HUDEP-2 (cell line): ENCODE measurements at regions not wholly inside any gene's neighbourhood (a gene's known extent, or its start where the extent isn't known, plus 50 kb on each side); places are given as distances from the start of the nearest gene placed in this dataset.

Source experiments
- DNase-seq, 76 experiments: peaks; one replicate each; lab custom pipeline; 2025; ENCODE audit not compliant: unreplicated experiment in 76 of 76; lab: John Stamatoyannopoulos, UW

GRCh38 chr1:5367306-5367705 is 624.9 kb downstream of the NPHP4 start:
- DNase-seq = no peak

DNA sequence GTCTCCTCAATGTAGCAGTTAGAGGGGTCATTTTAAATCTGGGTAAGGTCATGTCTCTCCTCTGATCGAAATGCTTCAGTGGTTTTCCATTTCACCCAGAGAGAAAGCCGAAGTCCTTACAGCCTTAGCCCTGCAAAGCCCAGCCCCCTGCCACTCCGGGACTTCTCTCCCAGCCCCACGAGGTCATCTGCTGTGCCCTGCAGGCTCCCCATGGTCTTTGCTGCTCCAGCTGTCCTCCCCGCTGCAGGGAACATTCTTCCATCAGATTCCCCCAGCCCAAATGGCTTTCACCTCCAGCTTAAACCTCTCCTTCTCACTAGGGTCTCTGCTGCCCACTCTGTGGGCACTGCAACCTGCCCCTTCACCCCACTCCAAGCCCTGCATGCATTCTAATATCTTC is 626.5 kb downstream of the NPHP4 start:
- DNase-seq = no peak

DNA sequence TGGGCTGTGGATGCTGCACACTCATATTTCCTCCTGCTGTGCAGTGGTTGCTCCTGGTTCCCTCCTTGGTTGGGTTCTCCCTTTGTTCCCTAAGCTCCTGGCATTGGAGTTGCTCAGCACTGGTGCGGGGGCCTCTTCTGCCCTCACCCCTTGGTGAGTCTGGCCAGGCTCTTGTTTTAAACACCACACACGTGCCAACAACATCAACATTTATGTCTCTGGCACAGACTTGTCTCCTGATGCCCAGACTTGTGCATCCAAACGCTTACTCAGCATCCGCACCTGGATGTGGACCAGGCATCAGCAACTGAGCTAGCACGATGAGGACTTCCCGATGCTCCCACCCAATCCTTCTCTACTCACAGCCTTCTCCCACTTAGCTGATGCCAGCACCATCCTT is 627.6 kb downstream of the NPHP4 start:
- DNase-seq = no peak

DNA sequence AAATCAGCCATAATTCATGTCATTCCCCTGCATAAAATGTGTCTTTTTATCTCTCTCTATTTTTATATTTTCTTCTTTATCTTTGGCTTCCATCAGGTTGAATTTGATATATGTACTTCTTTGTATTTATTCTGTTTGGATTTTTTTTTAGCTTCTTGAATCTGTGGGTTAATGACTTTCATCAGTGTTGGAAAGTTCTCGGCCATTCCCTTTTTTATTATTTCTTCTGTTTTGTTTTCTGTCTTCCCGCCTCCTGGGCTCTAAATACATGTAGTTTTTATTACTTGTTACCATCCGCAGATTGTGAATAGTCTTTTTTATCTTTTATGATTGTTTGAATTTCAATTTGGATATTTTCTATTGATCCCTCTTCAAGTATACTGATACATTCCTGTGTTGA is 637.5 kb downstream of the NPHP4 start:
- no peak for DNase-seq

DNA sequence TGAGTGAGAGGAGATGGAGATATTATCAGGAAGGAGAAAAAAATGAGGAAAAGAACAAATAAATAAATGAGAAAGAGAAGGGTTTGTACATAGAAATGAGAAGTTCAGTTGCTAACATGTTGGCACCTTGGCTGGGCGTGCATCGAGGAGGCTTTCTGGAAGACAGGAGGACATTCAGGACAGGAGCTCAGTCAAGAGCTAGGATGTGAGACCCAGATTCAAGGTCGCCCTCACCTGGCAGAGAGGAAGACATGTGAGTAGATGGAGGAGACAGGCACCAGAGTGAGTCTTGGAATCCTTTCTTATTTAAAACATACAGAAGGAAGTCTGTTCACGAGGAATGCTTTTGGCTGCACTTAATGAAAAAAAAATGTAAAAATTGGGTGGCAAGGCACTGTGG is 640.9 kb downstream of the NPHP4 start:
- DNase-seq = no peak

DNA sequence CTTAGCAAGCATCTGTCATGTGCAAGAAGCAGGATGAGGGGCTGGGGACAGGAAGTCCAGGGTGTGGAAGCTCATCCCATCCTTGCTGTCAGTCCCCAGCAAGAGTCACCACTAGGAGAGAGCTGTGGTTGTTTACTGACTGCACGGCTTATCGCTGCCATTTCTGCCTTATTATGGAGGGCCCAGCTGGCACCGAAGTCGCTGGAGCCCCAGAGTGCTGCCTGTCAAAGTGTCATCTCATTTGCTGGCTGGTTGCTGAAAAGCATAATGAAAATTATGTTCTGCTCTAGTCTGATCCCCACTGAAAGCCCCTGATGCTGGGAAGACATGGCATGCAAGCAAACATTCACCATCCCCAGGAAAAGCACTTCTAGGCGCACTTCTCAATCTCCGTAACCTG is 642.7 kb downstream of the NPHP4 start:
- DNase-seq = no peak

DNA sequence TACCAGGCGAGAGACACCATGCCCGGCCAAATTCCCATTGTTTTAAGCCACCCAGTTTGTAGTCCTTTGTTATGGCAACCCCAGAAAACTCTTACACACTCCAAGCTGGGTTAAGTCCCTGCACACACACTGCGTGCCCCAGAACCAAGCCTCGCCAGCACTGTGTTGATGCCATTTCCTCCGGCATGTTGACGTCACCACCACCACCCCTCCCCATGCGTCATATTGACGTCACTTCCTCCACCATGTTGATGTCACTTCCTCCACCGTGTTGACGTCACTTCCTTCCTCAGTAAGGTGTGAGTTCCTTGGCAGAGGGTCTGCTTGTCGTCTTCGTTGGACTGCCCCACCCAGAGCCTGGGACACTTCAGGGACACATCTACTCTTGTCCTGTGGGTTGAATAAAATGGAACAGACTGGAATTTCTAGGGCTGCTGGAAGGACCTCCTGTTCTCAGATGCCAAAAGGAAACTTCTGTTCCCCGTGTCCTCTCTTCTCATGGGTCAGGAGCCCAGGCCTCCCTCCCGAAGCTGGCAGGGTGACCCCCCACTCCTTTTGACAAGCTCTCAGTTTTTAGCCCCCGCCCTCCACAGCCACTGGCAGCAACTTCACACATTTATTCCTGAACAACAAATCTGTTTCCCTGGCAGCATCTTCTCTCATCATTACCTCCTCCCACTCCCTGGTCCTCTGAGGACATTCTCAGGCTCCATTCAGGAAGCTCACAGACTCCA is 643.3 kb downstream of the NPHP4 start:
- no peak for DNase-seq

- DNase-seq = no peak
Observed at GRCh38 chr1:5347726-5348125, 644.5 kb downstream of the NPHP4 start.

DNA sequence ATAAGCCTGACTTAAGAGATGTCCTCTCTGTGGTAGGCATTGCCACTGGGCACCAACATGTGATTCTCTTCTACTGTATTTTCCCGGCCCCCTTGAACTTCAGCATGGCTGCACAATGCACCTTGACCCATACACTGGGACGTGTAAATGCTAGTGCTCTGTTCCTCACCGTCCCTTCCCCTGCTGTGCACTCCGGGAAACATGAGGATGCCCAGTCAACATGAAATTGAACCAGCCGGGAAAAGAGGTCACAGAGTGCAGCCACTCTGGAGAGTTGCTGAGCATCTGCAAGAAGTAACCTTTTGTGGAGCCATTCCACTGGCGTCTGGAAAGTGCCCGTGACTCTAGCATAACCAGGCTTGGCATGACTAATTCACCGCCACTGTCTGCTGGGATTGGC is 646.7 kb downstream of the NPHP4 start:
- no peak for DNase-seq

- no peak for DNase-seq
Observed at GRCh38 chr1:5343256-5344020, 648.8 kb downstream of the NPHP4 start.

GRCh38 chr1:5342830-5343229 is 649.4 kb downstream of the NPHP4 start:
- no peak for DNase-seq

- no peak for DNase-seq
Observed at GRCh38 chr1:5342172-5342571, 650.1 kb downstream of the NPHP4 start.

DNA sequence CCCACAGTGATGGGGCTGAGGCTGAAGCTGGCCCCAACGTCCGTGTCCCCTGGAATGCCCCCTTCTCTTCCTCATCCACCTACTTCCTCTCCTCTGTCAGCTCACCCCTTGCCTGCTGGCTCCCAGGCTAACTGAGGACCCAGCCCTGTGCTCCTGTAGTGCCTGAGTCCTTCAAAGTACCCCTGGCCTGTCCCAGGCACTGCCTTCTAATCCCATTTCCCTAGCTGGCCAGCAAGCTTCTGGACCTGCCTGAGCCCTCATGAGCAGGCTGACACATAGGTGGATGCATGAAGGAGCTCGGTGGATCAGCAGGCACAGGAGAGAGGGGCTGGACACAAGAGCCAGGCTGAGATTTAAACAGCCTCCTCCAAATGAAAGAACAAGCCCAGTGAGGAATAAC is 650.8 kb downstream of the NPHP4 start:
- DNase-seq = no peak

GRCh38 chr1:5340560-5341130 is 651.6 kb downstream of the NPHP4 start:
- no peak for DNase-seq

DNA sequence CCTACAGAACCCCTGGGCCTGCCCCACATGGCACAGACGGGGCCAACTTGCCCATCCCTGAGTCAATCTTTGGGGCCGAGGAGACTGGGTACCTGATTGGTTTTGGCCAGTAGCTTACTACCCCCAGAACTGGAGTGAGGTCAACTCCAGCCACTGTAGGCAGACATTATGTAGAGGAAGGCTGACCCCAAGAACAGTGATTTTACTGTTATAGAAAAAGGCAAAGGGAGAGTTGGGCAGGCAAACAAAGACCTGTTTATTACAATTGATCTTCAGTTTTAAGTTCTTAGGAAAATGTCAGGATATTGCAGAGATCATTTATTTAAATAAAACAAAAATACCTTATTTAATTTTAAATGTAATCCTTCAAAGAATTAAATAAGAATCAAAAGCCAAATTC is 653.8 kb downstream of the NPHP4 start:
- DNase-seq = no peak

GRCh38 chr1:5333291-5333690 is 658.9 kb downstream of the NPHP4 start:
- no peak for DNase-seq

- DNase-seq = no peak
Observed at GRCh38 chr1:5331101-5331500, 661.1 kb downstream of the NPHP4 start.

GRCh38 chr1:5329068-5329739 is 663.0 kb downstream of the NPHP4 start:
- DNase-seq = no peak

GRCh38 chr1:5324883-5325282 is 667.3 kb downstream of the NPHP4 start:
- no peak for DNase-seq

- no peak for DNase-seq
Observed at GRCh38 chr1:5318143-5318816, 663.9 kb downstream of the AJAP1 start.

- no peak for DNase-seq
Observed at GRCh38 chr1:5317391-5317790, 663.0 kb downstream of the AJAP1 start.
